ENCODE measurements at regions not wholly inside any gene's neighbourhood (a gene's known extent, or its start where the extent isn't known, plus 50 kb on each side); places are given as distances from the start of the nearest gene placed in this dataset.

- Mint-ChIP-seq H3K27ac (no peak overlapping the region), H3K36me3 (no peaks in the 10 kb centered on the region), H3K27me3 (peaks cover 0 to 6% of the 10 kb centered on the region in 2 donors), H3K4me3 (no peak overlapping the region), H3K4me1 (ENCODE audit: low read depth in 2 of 2) (peaks cover 33 to 36% of the 10 kb centered on the region in 2 donors), H3K9me3 (peaks cover 8% of the 10 kb centered on the region)
- no peak for ATAC-seq
- DNase-seq (ENCODE audit: low spot score), result no peak
Measured at GRCh38 chr4:14879683-14880082, 122.6 kb upstream of the CPEB2 start.

GRCh38 chr4:14880805-14881204, 121.5 kb upstream of the CPEB2 start:
- Mint-ChIP-seq H3K9me3 (peaks cover under 1% of the 10 kb centered on the region), H3K27ac (no peak overlapping the region), H3K4me3 (no peak overlapping the region), H3K4me1 (ENCODE audit: low read depth in 2 of 2) (peaks cover 22 to 27% of the 10 kb centered on the region in 2 donors), H3K36me3 (no peaks in the 10 kb centered on the region), H3K27me3 (peaks cover 0 to 8% of the 10 kb centered on the region in 2 donors)
- ATAC-seq (no peak), DNase-seq (ENCODE audit: low spot score) (no peak)

GRCh38 chr4:14883166-14883565, 119.1 kb upstream of the CPEB2 start:
- peaks cover 0 to 8% of the 10 kb centered on the region in 2 donors for H3K27me3 Mint-ChIP-seq
- no peak for DNase-seq (ENCODE audit: low spot score)
- H3K9me3 Mint-ChIP-seq, result no peaks in the 10 kb centered on the region
- ATAC-seq, result no peak
- H3K4me1 Mint-ChIP-seq (ENCODE audit: low read depth in 2 of 2), result peaks cover 3 to 4% of the 10 kb centered on the region in 2 donors
- H3K4me3 Mint-ChIP-seq, result no peak overlapping the region
- no peak overlapping the region for H3K27ac Mint-ChIP-seq
- H3K36me3 Mint-ChIP-seq, result no peaks in the 10 kb centered on the region

- ATAC-seq, result no peak
- no peak for DNase-seq (ENCODE audit: low spot score)
- no peak overlapping the region for H3K27ac Mint-ChIP-seq
- H3K27me3 Mint-ChIP-seq, result peaks cover 0 to 8% of the 10 kb centered on the region in 2 donors
- H3K4me3 Mint-ChIP-seq, result no peak overlapping the region
- H3K9me3 Mint-ChIP-seq, result no peaks in the 10 kb centered on the region
- H3K4me1 Mint-ChIP-seq (ENCODE audit: low read depth in 2 of 2), result peaks cover 2 to 4% of the 10 kb centered on the region in 2 donors
- no peaks in the 10 kb centered on the region for H3K36me3 Mint-ChIP-seq
Measured at GRCh38 chr4:14883661-14884060, 118.6 kb upstream of the CPEB2 start.

GRCh38 chr4:14887842-14888433, 114.3 kb upstream of the CPEB2 start:
- no peak overlapping the region for H3K4me3 Mint-ChIP-seq
- H3K9me3 Mint-ChIP-seq, result no peaks in the 10 kb centered on the region
- H3K36me3 Mint-ChIP-seq, result no peaks in the 10 kb centered on the region
- ATAC-seq (no peak), DNase-seq (ENCODE audit: low spot score) (no peak)
- peaks cover 0 to 4% of the 10 kb centered on the region in 2 donors for H3K4me1 Mint-ChIP-seq (ENCODE audit: low read depth in 2 of 2)
- H3K27ac Mint-ChIP-seq, result no peak overlapping the region
- peaks cover 0 to 8% of the 10 kb centered on the region in 2 donors for H3K27me3 Mint-ChIP-seq

- peaks cover 0 to 8% of the 10 kb centered on the region in 2 donors for H3K27me3 Mint-ChIP-seq
- H3K4me1 Mint-ChIP-seq (ENCODE audit: low read depth in 2 of 2), result peaks cover 0 to 4% of the 10 kb centered on the region in 2 donors
Measured at GRCh38 chr4:14888790-14889572, 113.3 kb upstream of the CPEB2 start.

GRCh38 chr4:14892563-14892962, 109.7 kb upstream of the CPEB2 start:
- H3K27me3 Mint-ChIP-seq, result peaks cover 0 to 5% of the 10 kb centered on the region in 2 donors
- no peak for DNase-seq (ENCODE audit: low spot score)
- H3K4me1 Mint-ChIP-seq (ENCODE audit: low read depth in 2 of 2), result no peaks in the 10 kb centered on the region
- no peaks in the 10 kb centered on the region for H3K36me3 Mint-ChIP-seq
- H3K4me3 Mint-ChIP-seq, result no peak overlapping the region
- ATAC-seq, result no peak
- H3K27ac Mint-ChIP-seq, result no peak overlapping the region
- H3K9me3 Mint-ChIP-seq, result no peaks in the 10 kb centered on the region

More at GRCh38 chr4:14888790-14889572, 113.3 kb upstream of the CPEB2 start:
- DNase-seq (ENCODE audit: low spot score) (no peak), ATAC-seq (no peak)
- no peaks in the 10 kb centered on the region for H3K9me3 Mint-ChIP-seq
- H3K36me3 Mint-ChIP-seq, result no peaks in the 10 kb centered on the region
- H3K27ac Mint-ChIP-seq, result peak overlapping the region in 1 of 2 donors; percentile 74
- no peak overlapping the region for H3K4me3 Mint-ChIP-seq

GRCh38 chr4:14893713-14894112, 108.6 kb upstream of the CPEB2 start:
- no peak for DNase-seq (ENCODE audit: low spot score)
- Mint-ChIP-seq H3K27me3 (peaks cover 8 to 9% of the 10 kb centered on the region in 2 donors), H3K4me3 (no peak overlapping the region), H3K27ac (no peak overlapping the region), H3K9me3 (no peaks in the 10 kb centered on the region), H3K36me3 (peaks cover 5% of the 10 kb centered on the region), H3K4me1 (ENCODE audit: low read depth in 2 of 2) (no peaks in the 10 kb centered on the region)
- no peak for ATAC-seq

GRCh38 chr4:14894392-14895292, 107.6 kb upstream of the CPEB2 start:
- ATAC-seq, result no peak
- H3K9me3 Mint-ChIP-seq, result no peaks in the 10 kb centered on the region
- no peak overlapping the region for H3K27ac Mint-ChIP-seq
- H3K27me3 Mint-ChIP-seq, result peaks cover 8 to 9% of the 10 kb centered on the region in 2 donors
- peaks cover 5% of the 10 kb centered on the region for H3K36me3 Mint-ChIP-seq
- H3K4me1 Mint-ChIP-seq (ENCODE audit: low read depth in 2 of 2), result no peaks in the 10 kb centered on the region
- no peak overlapping the region for H3K4me3 Mint-ChIP-seq
- no peak for DNase-seq (ENCODE audit: low spot score)

- Mint-ChIP-seq H3K4me1 (ENCODE audit: low read depth in 2 of 2) (no peaks in the 10 kb centered on the region), H3K36me3 (peaks cover 5% of the 10 kb centered on the region), H3K27ac (no peak overlapping the region), H3K4me3 (no peak overlapping the region), H3K9me3 (no peaks in the 10 kb centered on the region), H3K27me3 (peaks cover 8 to 9% of the 10 kb centered on the region in 2 donors)
- ATAC-seq (no peak), DNase-seq (ENCODE audit: low spot score) (no peak)
Measured at GRCh38 chr4:14896656-14897175, 105.6 kb upstream of the CPEB2 start.

GRCh38 chr4:14897217-14897616, 105.1 kb upstream of the CPEB2 start:
- no peak overlapping the region for H3K4me3 Mint-ChIP-seq
- DNase-seq (ENCODE audit: low spot score) (no peak), ATAC-seq (no peak)
- peaks cover 5% of the 10 kb centered on the region for H3K36me3 Mint-ChIP-seq
- H3K4me1 Mint-ChIP-seq (ENCODE audit: low read depth in 2 of 2), result no peaks in the 10 kb centered on the region
- H3K9me3 Mint-ChIP-seq, result no peaks in the 10 kb centered on the region
- peaks cover 8 to 9% of the 10 kb centered on the region in 2 donors for H3K27me3 Mint-ChIP-seq
- no peak overlapping the region for H3K27ac Mint-ChIP-seq

- DNase-seq (ENCODE audit: low spot score) (no peak), ATAC-seq (no peak)
- Mint-ChIP-seq H3K4me3 (no peak overlapping the region), H3K9me3 (no peaks in the 10 kb centered on the region), H3K27ac (no peak overlapping the region), H3K4me1 (ENCODE audit: low read depth in 2 of 2) (no peaks in the 10 kb centered on the region), H3K36me3 (peaks cover 5% of the 10 kb centered on the region), H3K27me3 (peaks cover 9 to 14% of the 10 kb centered on the region in 2 donors)
Measured at GRCh38 chr4:14898989-14899388, 103.3 kb upstream of the CPEB2 start.

- no peak overlapping the region for H3K4me3 Mint-ChIP-seq
Measured at GRCh38 chr4:14902342-14902741, 99.9 kb upstream of the CPEB2 start.

More at GRCh38 chr4:14902342-14902741, 99.9 kb upstream of the CPEB2 start:
- Mint-ChIP-seq H3K27ac (no peak overlapping the region), H3K27me3 (peaks cover 5 to 15% of the 10 kb centered on the region in 2 donors), H3K36me3 (peaks cover 5% of the 10 kb centered on the region), H3K9me3 (peaks cover 2% of the 10 kb centered on the region), H3K4me1 (ENCODE audit: low read depth in 2 of 2) (peaks cover 5 to 6% of the 10 kb centered on the region in 2 donors)
- ATAC-seq (no peak), DNase-seq (ENCODE audit: low spot score) (no peak)
